ENCODE measurements at regions not wholly inside any gene's neighbourhood (a gene's known extent, or its start where the extent isn't known, plus 50 kb on each side); places are given as distances from the start of the nearest gene placed in this dataset.

DNA sequence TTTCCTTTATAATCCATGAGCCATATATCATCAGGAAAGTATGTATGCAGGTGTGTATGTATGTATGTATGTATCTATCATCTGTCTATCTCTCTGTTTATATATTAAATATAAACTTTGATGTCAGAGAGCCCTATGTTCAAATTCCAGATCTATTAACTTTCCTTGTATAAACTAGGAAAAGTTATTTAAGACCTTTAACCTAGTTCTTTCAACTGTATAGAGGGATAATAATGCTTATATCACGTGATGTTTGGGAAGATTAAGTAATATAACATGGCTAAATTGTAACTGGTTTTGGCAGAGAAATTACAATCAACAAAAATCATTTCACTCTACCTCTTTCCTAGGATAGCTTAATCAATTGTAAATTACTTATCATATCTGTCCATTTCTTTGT lies 628.3 kb upstream of the IGFBP3 start:
- no peak overlapping the region for H3K9ac ChIP-seq (ENCODE audit: low read length)
- no peaks in the 10 kb centered on the region for H3K36me3 ChIP-seq (ENCODE audit: control insufficient read depth, insufficient read depth, low read length, severe bottlenecking)

DNA sequence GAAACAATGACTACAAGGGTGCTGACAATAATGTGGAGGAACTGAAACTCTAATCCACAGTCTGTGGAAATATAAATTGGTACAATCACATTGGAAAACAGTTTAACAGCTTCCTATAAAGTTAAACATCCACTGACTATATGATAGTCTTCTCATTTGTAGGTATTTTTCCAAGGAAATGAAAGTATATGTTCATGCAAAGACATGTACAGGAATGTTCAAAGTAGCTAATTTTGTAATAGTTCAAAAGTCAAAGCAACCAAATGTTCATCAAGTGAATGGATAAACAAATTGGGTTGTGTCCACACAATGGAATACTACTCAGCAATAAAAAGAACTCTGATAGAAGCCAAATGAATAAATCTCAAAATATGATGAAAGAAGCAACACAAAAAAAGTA lies 626.0 kb upstream of the IGFBP3 start:
- H3K4me3 ChIP-seq (ENCODE audit: low read length) = no peak overlapping the region
- no peak for DNase-seq (ENCODE audit: low read depth)
- no peak overlapping the region for H3K9ac ChIP-seq (ENCODE audit: low read length)
- no peaks in the 10 kb centered on the region for H3K36me3 ChIP-seq (ENCODE audit: control insufficient read depth, insufficient read depth, low read length, severe bottlenecking)
- H3K9me3 ChIP-seq (ENCODE audit: control insufficient read depth, low read length) = no peaks in the 10 kb centered on the region
- H3K4me1 ChIP-seq (ENCODE audit: control insufficient read depth, insufficient read depth, low read length) = peaks cover 28% of the 10 kb centered on the region
- no peaks in the 10 kb centered on the region for H3K27me3 ChIP-seq (replicated peaks; ENCODE audit: control insufficient read depth, insufficient read depth, low read length)

More for the DNA sequence above, 628.3 kb upstream of the IGFBP3 start:
- Histone ChIP-seq H3K4me1 (ENCODE audit: control insufficient read depth, insufficient read depth, low read length) (peaks cover 28% of the 10 kb centered on the region), H3K4me3 (ENCODE audit: low read length) (no peak overlapping the region), H3K27me3 (replicated peaks; ENCODE audit: control insufficient read depth, insufficient read depth, low read length) (no peaks in the 10 kb centered on the region), H3K9me3 (ENCODE audit: control insufficient read depth, low read length) (no peaks in the 10 kb centered on the region)
- DNase-seq (ENCODE audit: low read depth) = no peak

DNA sequence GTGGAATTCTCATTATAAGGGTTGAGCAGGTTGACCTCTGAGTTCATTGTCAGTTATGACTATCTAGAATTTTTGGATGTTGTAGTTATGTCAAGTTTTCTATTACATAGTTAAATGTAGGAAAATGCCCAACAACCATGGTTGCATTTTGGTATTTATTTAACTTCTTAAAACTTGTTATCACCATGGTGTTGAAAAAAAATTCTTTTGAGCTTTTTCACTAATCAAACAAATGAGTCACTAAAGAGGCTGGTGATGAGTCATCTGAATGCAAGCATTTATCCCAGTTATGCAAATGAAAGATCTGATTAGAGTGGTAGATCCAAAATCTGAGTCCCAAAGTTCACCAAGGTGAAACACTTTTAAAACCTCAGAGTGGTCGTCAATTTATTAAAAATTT lies 624.7 kb upstream of the IGFBP3 start:
- Histone ChIP-seq H3K4me1 (ENCODE audit: control insufficient read depth, insufficient read depth, low read length) (peaks cover 26% of the 10 kb centered on the region), H3K4me3 (ENCODE audit: low read length) (no peak overlapping the region), H3K36me3 (ENCODE audit: control insufficient read depth, insufficient read depth, low read length, severe bottlenecking) (no peaks in the 10 kb centered on the region), H3K9ac (ENCODE audit: low read length) (no peak overlapping the region), H3K27me3 (replicated peaks; ENCODE audit: control insufficient read depth, insufficient read depth, low read length) (no peaks in the 10 kb centered on the region), H3K9me3 (ENCODE audit: control insufficient read depth, low read length) (no peaks in the 10 kb centered on the region)
- DNase-seq (ENCODE audit: low read depth) = peak; percentile 54

DNA sequence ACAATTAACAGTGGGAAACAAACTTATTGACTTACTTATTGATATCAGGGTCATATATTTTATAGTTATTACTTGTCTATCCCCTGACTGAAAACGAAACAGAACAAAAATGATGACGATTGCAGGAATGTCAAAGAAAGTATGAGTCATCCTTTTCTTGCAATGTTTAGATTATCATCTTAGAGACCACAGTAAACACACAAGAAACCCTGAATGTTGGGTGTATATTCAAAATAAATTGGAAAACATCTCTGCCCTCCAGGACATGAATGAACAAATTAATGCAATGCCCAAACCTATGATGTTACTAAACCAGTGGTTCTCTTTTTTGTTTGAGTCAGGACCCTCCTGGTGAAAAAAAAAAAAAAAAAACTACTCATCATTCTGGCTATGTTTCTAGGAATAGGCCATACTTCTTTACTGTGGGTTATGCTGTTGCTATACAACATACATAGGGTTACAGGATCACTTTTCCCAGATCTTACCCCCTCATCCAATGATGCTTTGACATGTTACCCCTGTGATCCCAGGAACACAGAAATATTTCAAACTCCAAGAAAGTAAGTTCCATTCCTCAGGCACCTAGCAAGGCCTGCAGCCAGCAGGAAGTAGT lies 623.4 kb upstream of the IGFBP3 start:
- Histone ChIP-seq H3K9me3 (ENCODE audit: control insufficient read depth, low read length) (no peaks in the 10 kb centered on the region), H3K9ac (ENCODE audit: low read length) (no peak overlapping the region), H3K4me1 (ENCODE audit: control insufficient read depth, insufficient read depth, low read length) (peaks cover 13% of the 10 kb centered on the region), H3K27me3 (replicated peaks; ENCODE audit: control insufficient read depth, insufficient read depth, low read length) (no peaks in the 10 kb centered on the region), H3K36me3 (ENCODE audit: control insufficient read depth, insufficient read depth, low read length, severe bottlenecking) (no peaks in the 10 kb centered on the region), H3K4me3 (ENCODE audit: low read length) (no peak overlapping the region)
- DNase-seq (ENCODE audit: low read depth) = peak; percentile 81

DNA sequence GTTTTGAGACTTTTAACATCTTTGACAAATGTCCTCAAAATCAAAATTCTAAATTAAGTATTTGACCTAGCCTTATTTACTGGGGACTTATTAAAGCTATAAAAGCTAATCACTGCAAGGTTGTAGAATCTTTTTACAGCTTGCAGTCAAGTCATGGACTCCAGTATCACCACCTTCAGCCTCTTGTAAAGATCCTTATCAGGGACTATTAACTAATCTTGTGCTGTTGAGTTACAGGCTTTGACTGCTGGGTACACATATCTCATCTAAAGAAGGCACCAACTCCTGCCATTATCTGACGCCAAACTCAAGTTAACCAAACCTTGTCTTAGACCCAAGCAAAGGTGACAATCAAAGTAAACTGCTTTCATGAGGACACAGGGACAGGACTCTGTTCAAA lies 621.0 kb upstream of the IGFBP3 start:
- Histone ChIP-seq H3K9ac (ENCODE audit: low read length) (no peak overlapping the region), H3K27me3 (replicated peaks; ENCODE audit: control insufficient read depth, insufficient read depth, low read length) (no peaks in the 10 kb centered on the region), H3K4me3 (ENCODE audit: low read length) (no peak overlapping the region), H3K36me3 (ENCODE audit: control insufficient read depth, insufficient read depth, low read length, severe bottlenecking) (no peaks in the 10 kb centered on the region), H3K4me1 (ENCODE audit: control insufficient read depth, insufficient read depth, low read length) (peaks cover 13% of the 10 kb centered on the region), H3K9me3 (ENCODE audit: control insufficient read depth, low read length) (no peaks in the 10 kb centered on the region)
- DNase-seq (ENCODE audit: low read depth) = no peak

DNA sequence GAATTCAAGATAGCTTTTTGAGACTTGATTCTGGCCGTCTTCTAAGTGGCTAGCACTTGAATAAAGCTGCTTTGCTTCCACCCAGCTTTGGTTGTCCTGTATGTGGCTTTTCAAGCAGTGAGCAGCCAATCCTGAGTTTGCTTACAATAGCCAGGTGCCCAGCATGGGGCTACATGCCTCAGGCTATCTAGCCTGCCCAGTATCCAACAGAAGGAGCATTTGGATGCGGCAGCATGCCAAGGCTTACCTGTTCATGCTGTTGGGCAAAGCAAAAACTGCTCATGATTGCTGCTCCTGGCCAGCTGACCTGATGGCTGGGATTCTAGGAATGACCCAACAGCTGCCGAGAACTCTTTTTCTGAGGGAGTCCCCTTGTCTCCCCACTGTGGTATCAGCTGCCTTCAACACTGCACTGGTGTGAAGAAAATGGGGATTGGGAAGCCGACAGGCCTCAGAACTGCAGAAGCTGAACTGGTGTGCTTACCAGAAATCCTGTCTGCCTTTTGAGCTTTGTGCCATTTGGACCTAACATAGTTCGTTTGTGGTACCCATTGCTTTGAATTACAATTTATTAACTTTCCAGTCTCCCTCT lies 618.9 kb upstream of the IGFBP3 start:
- Histone ChIP-seq H3K36me3 (ENCODE audit: control insufficient read depth, insufficient read depth, low read length, severe bottlenecking) (no peaks in the 10 kb centered on the region), H3K9me3 (ENCODE audit: control insufficient read depth, low read length) (no peaks in the 10 kb centered on the region), H3K4me3 (ENCODE audit: low read length) (no peak overlapping the region), H3K9ac (ENCODE audit: low read length) (no peak overlapping the region), H3K4me1 (ENCODE audit: control insufficient read depth, insufficient read depth, low read length) (peaks cover 6% of the 10 kb centered on the region), H3K27me3 (replicated peaks; ENCODE audit: control insufficient read depth, insufficient read depth, low read length) (no peaks in the 10 kb centered on the region)
- no peak for DNase-seq (ENCODE audit: low read depth)

DNA sequence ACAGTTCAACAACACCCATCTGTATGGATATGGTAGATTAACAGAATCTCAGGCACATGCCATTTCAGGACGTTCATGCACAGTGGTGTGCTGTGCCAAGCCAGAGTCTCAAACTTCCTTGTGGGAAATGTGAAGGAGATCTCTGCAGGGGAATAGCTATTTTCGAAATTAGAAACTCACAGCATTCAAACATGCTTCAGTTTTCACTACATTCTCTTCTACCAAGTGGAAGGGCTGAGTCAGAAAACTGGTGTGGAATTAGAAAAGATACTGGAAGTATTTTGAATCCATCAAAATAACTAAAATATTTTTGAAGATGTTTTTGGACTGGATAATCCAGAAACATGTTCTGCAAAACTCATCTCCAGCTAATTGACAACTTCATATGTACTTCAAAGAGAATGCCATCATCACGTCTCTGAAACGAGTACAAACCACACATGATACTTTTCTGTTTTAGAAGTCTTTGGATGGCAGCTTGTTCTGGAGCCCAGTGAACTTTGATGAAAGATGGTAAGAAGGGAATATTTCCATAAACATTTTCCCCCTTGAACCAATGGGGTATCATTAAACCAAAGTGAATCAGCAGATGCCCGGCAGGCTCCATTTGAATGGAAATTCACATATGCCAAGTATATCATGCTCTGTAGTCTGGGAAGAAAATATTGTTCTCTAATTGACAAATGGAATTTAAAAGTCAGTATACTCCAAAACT lies 616.3 kb upstream of the IGFBP3 start:
- Histone ChIP-seq H3K9ac (ENCODE audit: low read length) (no peak overlapping the region), H3K4me1 (ENCODE audit: control insufficient read depth, insufficient read depth, low read length) (no peaks in the 10 kb centered on the region), H3K9me3 (ENCODE audit: control insufficient read depth, low read length) (no peaks in the 10 kb centered on the region), H3K36me3 (ENCODE audit: control insufficient read depth, insufficient read depth, low read length, severe bottlenecking) (no peaks in the 10 kb centered on the region), H3K4me3 (ENCODE audit: low read length) (no peak overlapping the region), H3K27me3 (replicated peaks; ENCODE audit: control insufficient read depth, insufficient read depth, low read length) (no peaks in the 10 kb centered on the region)
- no peak for DNase-seq (ENCODE audit: low read depth)

DNA sequence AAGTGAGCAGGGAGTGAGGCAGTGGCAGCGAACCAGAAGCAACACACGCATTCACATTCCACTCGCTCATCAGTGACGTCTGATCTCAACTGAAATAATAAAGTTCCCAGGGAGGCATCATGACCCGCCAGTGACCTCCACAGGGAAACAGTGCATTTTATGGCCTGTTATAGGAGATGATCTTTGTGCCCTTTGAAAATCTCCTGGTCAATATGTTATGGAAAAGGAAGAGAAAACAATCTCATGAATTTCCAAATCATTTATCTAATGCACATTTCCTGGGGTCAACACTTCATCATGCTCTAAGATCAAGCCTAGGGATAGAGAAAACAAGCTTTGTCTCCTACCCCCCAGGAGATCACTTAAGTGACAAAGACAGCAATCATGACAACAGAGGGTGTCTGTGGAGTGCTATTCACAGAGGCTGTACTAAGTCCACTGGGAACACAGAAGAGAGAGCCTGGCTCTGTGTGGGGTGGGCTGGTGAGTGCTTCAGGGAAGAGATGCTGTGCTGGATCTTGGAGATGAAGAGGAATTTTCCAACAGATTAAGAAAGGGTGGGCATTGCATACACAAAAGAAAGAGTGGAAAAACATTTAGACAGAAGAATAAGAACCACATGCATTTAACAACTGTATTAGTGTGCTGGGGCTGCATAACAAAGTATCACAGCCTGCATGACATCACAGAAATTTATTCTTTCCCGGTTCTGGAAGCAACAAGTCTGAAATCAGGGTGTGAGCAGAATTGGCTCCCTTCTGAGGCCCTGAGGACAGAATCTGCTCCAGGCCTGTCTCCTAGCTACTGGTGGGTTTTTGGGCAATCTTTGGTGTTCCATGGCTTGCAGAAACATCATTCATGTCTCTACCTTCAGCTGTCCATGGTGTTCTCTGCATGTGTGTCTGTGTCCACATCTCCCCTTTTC lies 613.9 kb upstream of the IGFBP3 start:
- Histone ChIP-seq H3K4me3 (ENCODE audit: low read length) (no peak overlapping the region), H3K36me3 (ENCODE audit: control insufficient read depth, insufficient read depth, low read length, severe bottlenecking) (no peaks in the 10 kb centered on the region), H3K9me3 (ENCODE audit: control insufficient read depth, low read length) (peaks cover 16% of the 10 kb centered on the region), H3K4me1 (ENCODE audit: control insufficient read depth, insufficient read depth, low read length) (no peaks in the 10 kb centered on the region), H3K27me3 (replicated peaks; ENCODE audit: control insufficient read depth, insufficient read depth, low read length) (no peaks in the 10 kb centered on the region), H3K9ac (ENCODE audit: low read length) (no peak overlapping the region)
- DNase-seq (ENCODE audit: low read depth) = no peak

DNA sequence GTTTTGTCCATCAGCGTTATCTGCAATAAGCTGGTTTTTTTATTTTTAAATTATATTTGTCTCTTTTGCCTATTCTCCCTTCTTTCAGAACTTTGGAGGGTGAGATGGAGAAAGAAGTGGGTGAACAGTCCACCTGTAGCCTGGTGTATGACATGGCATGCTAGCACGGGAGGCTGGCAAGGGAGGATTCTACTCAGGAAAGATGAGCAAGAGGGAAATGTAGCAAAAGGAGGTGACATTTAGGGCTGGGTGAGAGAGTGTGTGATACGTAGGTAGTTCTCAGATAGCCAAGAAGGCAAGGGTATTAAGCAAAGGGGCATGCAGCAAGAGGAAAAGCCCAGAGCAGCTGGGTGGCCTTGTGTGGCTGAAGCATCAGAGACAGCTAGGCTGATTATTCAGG lies 612.9 kb upstream of the IGFBP3 start:
- Histone ChIP-seq H3K4me1 (ENCODE audit: control insufficient read depth, insufficient read depth, low read length) (no peaks in the 10 kb centered on the region), H3K36me3 (ENCODE audit: control insufficient read depth, insufficient read depth, low read length, severe bottlenecking) (no peaks in the 10 kb centered on the region), H3K4me3 (ENCODE audit: low read length) (no peak overlapping the region), H3K9me3 (ENCODE audit: control insufficient read depth, low read length) (peaks cover 16% of the 10 kb centered on the region), H3K9ac (ENCODE audit: low read length) (no peak overlapping the region), H3K27me3 (replicated peaks; ENCODE audit: control insufficient read depth, insufficient read depth, low read length) (no peaks in the 10 kb centered on the region)
- no peak for DNase-seq (ENCODE audit: low read depth)

DNA sequence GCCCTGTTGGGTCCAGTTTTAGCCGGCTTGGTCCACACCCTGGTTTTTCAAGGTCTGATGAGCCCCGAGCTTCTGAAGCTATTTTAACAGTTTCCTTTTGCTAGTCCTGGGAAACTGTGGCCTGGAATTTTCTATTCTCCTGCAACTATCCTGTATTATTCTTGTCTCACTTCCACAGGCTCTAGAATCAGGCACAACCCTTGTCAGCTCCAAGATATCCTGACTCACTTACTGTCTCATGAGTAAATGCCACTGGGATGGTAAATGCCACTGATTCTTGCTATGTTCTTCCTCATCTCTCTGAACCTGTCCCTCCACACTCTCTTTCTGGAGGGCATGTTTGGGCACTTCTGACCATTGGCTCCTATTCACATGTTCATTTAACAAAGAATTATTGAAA lies 611.5 kb upstream of the IGFBP3 start:
- no peak overlapping the region for H3K9ac ChIP-seq (ENCODE audit: low read length)
- H3K27me3 ChIP-seq (replicated peaks; ENCODE audit: control insufficient read depth, insufficient read depth, low read length) = no peaks in the 10 kb centered on the region
- peaks cover 20% of the 10 kb centered on the region for H3K9me3 ChIP-seq (ENCODE audit: control insufficient read depth, low read length)
- no peak for DNase-seq (ENCODE audit: low read depth)
- no peaks in the 10 kb centered on the region for H3K4me1 ChIP-seq (ENCODE audit: control insufficient read depth, insufficient read depth, low read length)
- H3K36me3 ChIP-seq (ENCODE audit: control insufficient read depth, insufficient read depth, low read length, severe bottlenecking) = no peaks in the 10 kb centered on the region
- H3K4me3 ChIP-seq (ENCODE audit: low read length) = no peak overlapping the region
